Parathyroid adenoma (tissue), 2 donors: ENCODE measurements at regions not wholly inside any gene's neighbourhood (a gene's known extent, or its start where the extent isn't known, plus 50 kb on each side); places are given as distances from the start of the nearest gene placed in this dataset.

Experiments used
- H2AFZ ChIP-seq: fragments of 300-600 bp; sonication (generic); one replicate; pipeline ENCODE4 v1.7.0; 2017; ENCODE audit warnings: antibody characterized with exemption, mild to moderate bottlenecking
- H3K27ac ChIP-seq: fragments of 300-600 bp; sonication (generic); one replicate; pipeline ENCODE4 v1.7.0; 2017
- H3K27me3 ChIP-seq: fragments of 300-600 bp; sonication (generic); one replicate; pipeline ENCODE4 v1.7.0; 2017; ENCODE audit warnings: low read length; ENCODE audit not compliant: control insufficient read depth, insufficient read depth
- H3K36me3 ChIP-seq: fragments of 300-600 bp; sonication (generic); one replicate; pipeline ENCODE4 v1.7.0; 2017; ENCODE audit warnings: low read length; ENCODE audit not compliant: control insufficient read depth, insufficient read depth
- H3K4me1 ChIP-seq: fragments of 300-600 bp; sonication (generic); one replicate; pipeline ENCODE4 v1.7.0; 2017; ENCODE audit warnings: control low read depth
- H3K4me2 ChIP-seq: fragments of 300-600 bp; sonication (generic); one replicate; pipeline ENCODE4 v1.7.0; 2017; ENCODE audit warnings: low read length
- H3K4me3 ChIP-seq: fragments of 300-600 bp; sonication (generic); one replicate; pipeline ENCODE4 v1.7.0; 2017; ENCODE audit warnings: low read depth, low read length
- H3K79me2 ChIP-seq: fragments of 300-600 bp; sonication (generic); one replicate; pipeline ENCODE4 v1.7.0; 2017; ENCODE audit warnings: control low read depth
- H3K9ac ChIP-seq: fragments of 300-600 bp; sonication (generic); one replicate; pipeline ENCODE4 v1.7.0; 2017; ENCODE audit warnings: mild to moderate bottlenecking
- H3K9me3 ChIP-seq: fragments of 300-600 bp; sonication (generic); one replicate; pipeline ENCODE4 v1.7.0; 2017; ENCODE audit warnings: low read length; ENCODE audit not compliant: control insufficient read depth
- CTCF ChIP-seq: fragments of 300-600 bp; sonication (generic); IDR thresholded peaks from one replicate; pipeline ENCODE4 v1.7.0; 2017; ENCODE audit warnings: antibody characterized with exemption, mild to moderate bottlenecking
- donor health status: primary hyperparathyroidism.

DNA sequence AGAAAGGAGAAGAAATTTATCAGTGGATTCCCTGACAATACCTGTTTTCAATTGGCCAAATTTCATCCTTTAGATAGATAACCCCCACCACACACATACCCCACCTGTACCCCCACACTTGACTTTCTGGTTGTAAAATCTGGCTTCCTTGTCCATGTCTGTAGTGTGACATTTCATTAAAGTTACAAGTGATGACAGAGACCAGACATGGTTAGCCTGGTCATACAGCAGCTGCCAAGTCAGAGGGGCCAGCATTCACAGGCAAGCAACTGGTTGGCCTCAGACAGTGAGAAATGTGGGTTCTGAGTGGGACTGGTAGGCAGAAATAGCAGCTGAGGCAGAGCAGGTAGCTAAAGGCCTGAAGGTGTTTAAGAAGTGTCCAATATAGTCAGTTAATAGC is 238.6 kb upstream of the SOX14 start:
- H3K79me2 ChIP-seq, result no peaks in the 10 kb centered on the region
- H3K27ac ChIP-seq, result no peak overlapping the region
- no peaks in the 10 kb centered on the region for H3K9me3 ChIP-seq
- no peak overlapping the region for H2AFZ ChIP-seq
- no peak overlapping the region for H3K9ac ChIP-seq
- H3K27me3 ChIP-seq, result no peaks in the 10 kb centered on the region
- no peak overlapping the region for H3K4me3 ChIP-seq
- TF ChIP-seq CTCF, result no peak
- H3K4me2 ChIP-seq, result no peak overlapping the region
- no peaks in the 10 kb centered on the region for H3K4me1 ChIP-seq
- no peaks in the 10 kb centered on the region for H3K36me3 ChIP-seq

- Histone ChIP-seq H3K9me3 (no peaks in the 10 kb centered on the region), H3K4me2 (no peak overlapping the region), H3K27me3 (no peaks in the 10 kb centered on the region), H2AFZ (no peak overlapping the region), H3K4me3 (no peak overlapping the region), H3K4me1 (no peaks in the 10 kb centered on the region), H3K27ac (no peak overlapping the region), H3K79me2 (no peaks in the 10 kb centered on the region), H3K9ac (no peak overlapping the region), H3K36me3 (no peaks in the 10 kb centered on the region)
- no peak for TF ChIP-seq CTCF
These were observed 222.1 kb upstream of the SOX14 start for GRCh38 chr3:137542049-137542448.

- H3K27ac ChIP-seq, result no peak overlapping the region
- no peak overlapping the region for H3K9ac ChIP-seq
- H3K4me2 ChIP-seq, result no peak overlapping the region
- no peaks in the 10 kb centered on the region for H3K27me3 ChIP-seq
- TF ChIP-seq CTCF, result no peak
- H3K79me2 ChIP-seq, result no peaks in the 10 kb centered on the region
- no peaks in the 10 kb centered on the region for H3K36me3 ChIP-seq
- H3K9me3 ChIP-seq, result no peaks in the 10 kb centered on the region
- no peak overlapping the region for H2AFZ ChIP-seq
- H3K4me1 ChIP-seq, result no peaks in the 10 kb centered on the region
- no peak overlapping the region for H3K4me3 ChIP-seq
These were observed 209.9 kb upstream of the SOX14 start for GRCh38 chr3:137554242-137554641.

- Histone ChIP-seq H3K27me3 (no peaks in the 10 kb centered on the region), H3K36me3 (no peaks in the 10 kb centered on the region), H3K4me2 (no peak overlapping the region), H3K4me3 (no peak overlapping the region), H3K9ac (no peak overlapping the region), H3K4me1 (no peaks in the 10 kb centered on the region), H2AFZ (no peak overlapping the region), H3K79me2 (no peaks in the 10 kb centered on the region), H3K27ac (no peak overlapping the region), H3K9me3 (no peaks in the 10 kb centered on the region)
- TF ChIP-seq CTCF, result no peak
These were observed 195.2 kb upstream of the SOX14 start for GRCh38 chr3:137568880-137569279.

DNA sequence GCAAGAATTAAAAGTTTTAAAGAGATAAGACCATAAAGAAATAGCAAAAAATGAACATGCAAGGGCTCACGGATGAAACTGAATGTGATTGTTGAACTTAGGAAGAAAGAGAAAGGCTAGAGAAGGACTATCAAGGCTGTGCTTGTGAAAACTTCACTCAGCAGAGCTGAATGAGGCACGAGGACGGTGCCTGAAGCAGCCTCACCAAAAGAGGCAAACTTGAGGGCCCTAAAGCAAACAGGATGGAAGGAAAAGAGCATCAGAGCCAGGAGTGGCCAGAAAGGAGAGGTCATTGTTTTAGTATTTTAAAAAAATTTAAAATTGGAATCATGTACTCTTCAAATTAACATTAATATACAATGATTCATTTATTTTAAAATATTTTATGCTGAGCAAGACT is 191.2 kb upstream of the SOX14 start:
- TF ChIP-seq CTCF, result no peak
- no peak overlapping the region for H2AFZ ChIP-seq
- H3K27me3 ChIP-seq, result no peaks in the 10 kb centered on the region
- H3K4me2 ChIP-seq, result no peak overlapping the region
- H3K9ac ChIP-seq, result no peak overlapping the region
- H3K36me3 ChIP-seq, result no peaks in the 10 kb centered on the region
- no peaks in the 10 kb centered on the region for H3K4me1 ChIP-seq
- no peaks in the 10 kb centered on the region for H3K79me2 ChIP-seq
- no peaks in the 10 kb centered on the region for H3K9me3 ChIP-seq
- no peak overlapping the region for H3K27ac ChIP-seq
- H3K4me3 ChIP-seq, result no peak overlapping the region
